ENCODE measurements at regions not wholly inside any gene's neighbourhood (a gene's known extent, or its start where the extent isn't known, plus 50 kb on each side); places are given as distances from the start of the nearest gene placed in this dataset.

DNA sequence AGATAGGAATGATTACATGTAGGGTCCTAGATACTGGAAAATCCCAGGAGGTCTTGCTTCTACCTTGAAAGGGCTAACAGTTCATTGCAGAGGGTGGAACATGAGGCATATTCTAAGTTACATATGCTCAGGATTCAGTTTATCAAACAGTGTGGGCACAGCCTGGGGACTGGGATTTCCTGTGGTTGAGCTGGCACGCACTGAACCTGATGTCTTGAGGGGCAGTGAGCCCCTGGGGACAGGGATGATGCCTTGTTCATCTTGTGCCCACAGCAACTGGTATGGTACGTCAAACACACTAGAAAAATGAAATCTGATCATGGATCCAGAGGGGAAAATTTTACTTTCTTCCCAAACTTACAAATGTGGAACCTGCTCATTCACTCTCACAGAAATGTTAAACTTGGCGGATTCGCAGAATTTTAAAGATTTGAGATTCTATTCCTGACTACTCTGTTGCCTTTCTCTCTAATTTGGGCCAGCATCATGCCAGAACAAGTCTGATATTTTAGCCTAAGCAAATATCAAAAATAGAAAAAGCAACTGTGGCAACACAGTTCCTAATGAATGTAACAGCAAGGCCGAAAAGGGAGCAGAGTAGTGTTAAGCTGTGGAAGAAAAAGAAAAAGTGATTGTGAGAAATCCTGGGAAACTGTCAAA lies 68.2 kb upstream of the COL24A1 start:
- Histone ChIP-seq H3K79me2 (ENCODE audit: control insufficient read depth, insufficient read depth, low read length, poor library complexity) (no peaks in the 10 kb centered on the region), H3K27ac (ENCODE audit: low read depth, low read length) (no peak overlapping the region)

GRCh38 chr1:86218859-86219258 lies 62.3 kb upstream of the COL24A1 start:
- H3K14ac ChIP-seq (ENCODE audit: low read length), result no peak overlapping the region
- H3K79me2 ChIP-seq (ENCODE audit: control insufficient read depth, insufficient read depth, low read length, poor library complexity), result no peaks in the 10 kb centered on the region
- no peaks in the 10 kb centered on the region for H3K27me3 ChIP-seq (ENCODE audit: insufficient read depth, low read length)
- no peak overlapping the region for H3K27ac ChIP-seq (ENCODE audit: low read depth, low read length)
- no peak overlapping the region for H4K91ac ChIP-seq (ENCODE audit: low read depth, low read length)
- no peak overlapping the region for H3K18ac ChIP-seq (ENCODE audit: low read length)
- no peak for DNase-seq
- no peak overlapping the region for H3K4me3 ChIP-seq (ENCODE audit: low read depth, low read length)
- H3K9ac ChIP-seq (ENCODE audit: low read length), result no peak overlapping the region
- no peaks in the 10 kb centered on the region for H3K9me3 ChIP-seq (ENCODE audit: insufficient read depth, low read depth, low read length)
- H3K4ac ChIP-seq (ENCODE audit: low read depth, low read length), result no peak overlapping the region
- no peaks in the 10 kb centered on the region for H3K36me3 ChIP-seq (ENCODE audit: control insufficient read depth in 1 of 2, insufficient read depth in 2 of 2, low read length in 2 of 2)
- no peak overlapping the region for H2BK12ac ChIP-seq (ENCODE audit: low read length)
- no peaks in the 10 kb centered on the region for H3K4me1 ChIP-seq (ENCODE audit: control insufficient read depth in 1 of 2, insufficient read depth in 2 of 2, low read length in 2 of 2)
- no peak overlapping the region for H4K12ac ChIP-seq (ENCODE audit: low read depth, low read length)
- no peak overlapping the region for H3K23ac ChIP-seq (ENCODE audit: low read length)
- no peak overlapping the region for H2AFZ ChIP-seq (ENCODE audit: insufficient read depth, low read length, poor library complexity)
- no peak overlapping the region for H2AK5ac ChIP-seq (ENCODE audit: low read length)
- no peaks in the 10 kb centered on the region for H3K79me1 ChIP-seq (ENCODE audit: low read length)
- no peak overlapping the region for H4K8ac ChIP-seq (ENCODE audit: low read depth, low read length)
- no peak overlapping the region for H2BK120ac ChIP-seq (ENCODE audit: insufficient read depth, low read length, poor library complexity)
- no peak overlapping the region for H2BK5ac ChIP-seq (ENCODE audit: low read depth, low read length, poor library complexity)
- no CpG with 5 or more reads among the region's 5 CpGs for WGBS (ENCODE audit: extremely low coverage, insufficient coverage, insufficient read length)
- no peak overlapping the region for H3K4me2 ChIP-seq (ENCODE audit: low read length)

More for the DNA sequence above, 68.2 kb upstream of the COL24A1 start:
- H3K4ac ChIP-seq (ENCODE audit: low read depth, low read length), result no peak overlapping the region
- no peak overlapping the region for H2AFZ ChIP-seq (ENCODE audit: insufficient read depth, low read length, poor library complexity)
- no peaks in the 10 kb centered on the region for H3K4me1 ChIP-seq (ENCODE audit: control insufficient read depth in 1 of 2, insufficient read depth in 2 of 2, low read length in 2 of 2)
- no peak overlapping the region for H3K23ac ChIP-seq (ENCODE audit: low read length)
- no peak overlapping the region for H3K18ac ChIP-seq (ENCODE audit: low read length)
- no peak overlapping the region for H4K12ac ChIP-seq (ENCODE audit: low read depth, low read length)
- H2BK120ac ChIP-seq (ENCODE audit: insufficient read depth, low read length, poor library complexity), result no peak overlapping the region
- H3K79me1 ChIP-seq (ENCODE audit: low read length), result no peaks in the 10 kb centered on the region
- H2BK12ac ChIP-seq (ENCODE audit: low read length), result no peak overlapping the region
- WGBS (ENCODE audit: extremely low coverage, insufficient coverage, insufficient read length), result no CpG with 5 or more reads among the region's 5 CpGs
- no peak overlapping the region for H3K14ac ChIP-seq (ENCODE audit: low read length)
- no peak overlapping the region for H3K9ac ChIP-seq (ENCODE audit: low read length)
- H3K9me3 ChIP-seq (ENCODE audit: insufficient read depth, low read depth, low read length), result no peaks in the 10 kb centered on the region
- no peak overlapping the region for H2AK5ac ChIP-seq (ENCODE audit: low read length)
- H3K36me3 ChIP-seq (ENCODE audit: control insufficient read depth in 1 of 2, insufficient read depth in 2 of 2, low read length in 2 of 2), result no peaks in the 10 kb centered on the region
- no peak overlapping the region for H2BK5ac ChIP-seq (ENCODE audit: low read depth, low read length, poor library complexity)
- no peak for DNase-seq
- H3K4me3 ChIP-seq (ENCODE audit: low read depth, low read length), result no peak overlapping the region
- no peak overlapping the region for H3K4me2 ChIP-seq (ENCODE audit: low read length)
- no peaks in the 10 kb centered on the region for H3K27me3 ChIP-seq (ENCODE audit: insufficient read depth, low read length)
- H4K8ac ChIP-seq (ENCODE audit: low read depth, low read length), result no peak overlapping the region
- no peak overlapping the region for H4K91ac ChIP-seq (ENCODE audit: low read depth, low read length)

GRCh38 chr1:86214605-86215004 lies 58.0 kb upstream of the COL24A1 start:
- Histone ChIP-seq H3K36me3 (ENCODE audit: control insufficient read depth in 1 of 2, insufficient read depth in 2 of 2, low read length in 2 of 2) (no peaks in the 10 kb centered on the region), H4K8ac (ENCODE audit: low read depth, low read length) (no peak overlapping the region), H3K4me3 (ENCODE audit: low read depth, low read length) (no peak overlapping the region), H3K4me2 (ENCODE audit: low read length) (no peak overlapping the region), H3K79me1 (ENCODE audit: low read length) (no peaks in the 10 kb centered on the region), H2BK12ac (ENCODE audit: low read length) (no peak overlapping the region), H4K12ac (ENCODE audit: low read depth, low read length) (no peak overlapping the region), H3K23ac (ENCODE audit: low read length) (no peak overlapping the region), H3K4ac (ENCODE audit: low read depth, low read length) (no peak overlapping the region), H3K14ac (ENCODE audit: low read length) (no peak overlapping the region), H3K9me3 (ENCODE audit: insufficient read depth, low read depth, low read length) (no peaks in the 10 kb centered on the region), H2AFZ (ENCODE audit: insufficient read depth, low read length, poor library complexity) (no peak overlapping the region), H3K9ac (ENCODE audit: low read length) (no peak overlapping the region), H3K4me1 (ENCODE audit: control insufficient read depth in 1 of 2, insufficient read depth in 2 of 2, low read length in 2 of 2) (no peaks in the 10 kb centered on the region), H3K27me3 (ENCODE audit: insufficient read depth, low read length) (no peaks in the 10 kb centered on the region), H3K27ac (ENCODE audit: low read depth, low read length) (no peak overlapping the region), H2AK5ac (ENCODE audit: low read length) (no peak overlapping the region), H4K91ac (ENCODE audit: low read depth, low read length) (no peak overlapping the region), H3K18ac (ENCODE audit: low read length) (no peak overlapping the region), H2BK120ac (ENCODE audit: insufficient read depth, low read length, poor library complexity) (no peak overlapping the region), H3K79me2 (ENCODE audit: control insufficient read depth, insufficient read depth, low read length, poor library complexity) (no peaks in the 10 kb centered on the region), H2BK5ac (ENCODE audit: low read depth, low read length, poor library complexity) (no peak overlapping the region)
- no peak for DNase-seq
- WGBS (ENCODE audit: extremely low coverage, insufficient coverage, insufficient read length), result no CpG with 5 or more reads among the region's 2 CpGs

DNA sequence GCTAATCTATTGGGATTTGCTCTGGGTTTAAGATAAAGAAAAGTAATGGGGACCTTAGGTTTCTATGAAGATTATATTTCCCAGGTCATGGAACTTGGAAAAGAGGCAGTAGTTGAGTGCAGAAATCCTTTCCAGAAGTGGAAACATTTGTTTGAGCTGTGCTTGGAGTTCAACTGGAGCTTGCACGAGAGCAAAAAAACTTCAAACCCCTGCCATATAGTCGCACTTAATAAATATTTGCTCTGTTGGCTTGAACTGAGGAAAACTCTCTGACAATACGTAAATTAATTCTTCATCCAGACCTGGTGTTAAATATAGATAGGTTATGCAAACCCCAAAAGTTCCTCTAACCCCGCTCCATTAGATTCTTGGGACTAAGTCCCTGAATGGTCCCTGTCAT lies 52.8 kb upstream of the COL24A1 start:
- no peak overlapping the region for H2AFZ ChIP-seq (ENCODE audit: insufficient read depth, low read length, poor library complexity)

More for the DNA sequence above, 52.8 kb upstream of the COL24A1 start:
- no peak for DNase-seq
- Histone ChIP-seq H3K4ac (ENCODE audit: low read depth, low read length) (no peak overlapping the region), H3K4me3 (ENCODE audit: low read depth, low read length) (no peak overlapping the region), H3K27ac (ENCODE audit: low read depth, low read length) (no peak overlapping the region), H3K9me3 (ENCODE audit: insufficient read depth, low read depth, low read length) (peaks cover 1% of the 10 kb centered on the region), H3K4me2 (ENCODE audit: low read length) (no peak overlapping the region), H2BK5ac (ENCODE audit: low read depth, low read length, poor library complexity) (no peak overlapping the region), H3K9ac (ENCODE audit: low read length) (no peak overlapping the region), H3K79me1 (ENCODE audit: low read length) (no peaks in the 10 kb centered on the region), H2BK120ac (ENCODE audit: insufficient read depth, low read length, poor library complexity) (no peak overlapping the region), H3K79me2 (ENCODE audit: control insufficient read depth, insufficient read depth, low read length, poor library complexity) (no peaks in the 10 kb centered on the region), H2BK12ac (ENCODE audit: low read length) (no peak overlapping the region), H2AK5ac (ENCODE audit: low read length) (no peak overlapping the region), H3K18ac (ENCODE audit: low read length) (no peak overlapping the region), H3K27me3 (ENCODE audit: insufficient read depth, low read length) (no peaks in the 10 kb centered on the region), H4K8ac (ENCODE audit: low read depth, low read length) (no peak overlapping the region), H4K91ac (ENCODE audit: low read depth, low read length) (no peak overlapping the region), H3K4me1 (ENCODE audit: control insufficient read depth in 1 of 2, insufficient read depth in 2 of 2, low read length in 2 of 2) (no peaks in the 10 kb centered on the region), H3K36me3 (ENCODE audit: control insufficient read depth in 1 of 2, insufficient read depth in 2 of 2, low read length in 2 of 2) (no peaks in the 10 kb centered on the region), H4K12ac (ENCODE audit: low read depth, low read length) (no peak overlapping the region), H3K14ac (ENCODE audit: low read length) (no peak overlapping the region), H3K23ac (ENCODE audit: low read length) (no peak overlapping the region)
- WGBS (ENCODE audit: extremely low coverage, insufficient coverage, insufficient read length), result no CpG with 5 or more reads among the region's 4 CpGs

Measured in trophoblast cell (in vitro differentiated cells and primary cell).